ENCODE measurements at regions not wholly inside any gene's neighbourhood (a gene's known extent, or its start where the extent isn't known, plus 50 kb on each side); places are given as distances from the start of the nearest gene placed in this dataset.
"Not testable (repeated sequence)": the region's sequence is repeated elsewhere in the genome, so short reads cannot be mapped to it uniquely, and the experiment has no call there.

GRCh38 chr10:45056806-45057205 is 56.1 kb downstream of the ZNF22 start:
- CTCF ChIA-PET; H3K4me3 ChIP-seq; H3K4me1 ChIP-seq; DNase-seq (ENCODE audit: low read depth in 1 of 2, low spot score in 1 of 2); H3K4me2 ChIP-seq; H3K27ac ChIP-seq; FAIRE-seq; POLR2A ChIA-PET; ATAC-seq; H3K9me3 ChIP-seq: not testable (repeated sequence)
- 50% methylated on average over 1 of the region's 1 CpG for WGBS (ENCODE audit: missing lambda C conversion rate)

GRCh38 chr10:45058580-45058979 is 57.9 kb downstream of the ZNF22 start:
- Histone ChIP-seq H3K4me2 (no peak overlapping the region), H3K9me3 (no peaks in the 10 kb centered on the region; the same call in 2 of the 3 replicates), H3K27ac (no peak overlapping the region), H3K4me1 (no peaks in the 10 kb centered on the region), H3K4me3 (no peak overlapping the region)
- ChIA-PET CTCF (no interaction called here), POLR2A (no interaction called here)
- FAIRE-seq = no peak
- DNase-seq (ENCODE audit: low read depth in 1 of 2, low spot score in 1 of 2) = no peak
- ATAC-seq = no peak
- no peak for TF ChIP-seq PHF8 (IDR thresholded peaks at IDR 0.05; ENCODE audit: borderline replicate concordance, low read depth)
- TF ChIP-seq HDAC2 (IDR thresholded peaks at IDR 0.05) = no peak
- TF ChIP-seq ZSCAN20 (CRISPR knock-in tag; IDR thresholded peaks at IDR 0.05) = no peak
- TF ChIP-seq ELK1 (IDR thresholded peaks at IDR 0.05; ENCODE audit: low read depth, low read length) = no peak
- TF ChIP-seq CBX2 (IDR thresholded peaks at IDR 0.05; ENCODE audit: borderline replicate concordance, low read depth) = no peak
- no peak for TF ChIP-seq KDM5A (IDR thresholded peaks at IDR 0.05)
- no peak for TF ChIP-seq HMGXB4 (CRISPR knock-in tag; IDR thresholded peaks at IDR 0.05; ENCODE audit: borderline replicate concordance)
- no peak for TF ChIP-seq CTCF (IDR thresholded peaks at IDR 0.05)
- 19% methylated on average over 1 of the region's 1 CpG for WGBS (ENCODE audit: missing lambda C conversion rate)

- H3K4me3 ChIP-seq = no peak overlapping the region
- POLR2A ChIA-PET = no interaction called here
- no peak overlapping the region for H3K27ac ChIP-seq
- DNase-seq (ENCODE audit: low read depth in 1 of 2, low spot score in 1 of 2) (no peak), ATAC-seq (no peak), FAIRE-seq (no peak)
- TF ChIP-seq BCL3 (IDR thresholded peaks at IDR 0.05) = no peak
- TF ChIP-seq TFCP2L1 (CRISPR knock-in tag; IDR thresholded peaks at IDR 0.05) = no peak
- no peak for TF ChIP-seq MAFK (IDR thresholded peaks at IDR 0.05; ENCODE audit: partially characterized antibody)
- no peak for TF ChIP-seq NFE2L2 (conservative IDR thresholded peaks at IDR 0.05; ENCODE audit: low read length)
- no peak for TF ChIP-seq ZFP36 (IDR thresholded peaks at IDR 0.05; ENCODE audit: borderline replicate concordance, partially characterized antibody)
- TF ChIP-seq GATA3 (IDR thresholded peaks at IDR 0.05; ENCODE audit: borderline replicate concordance) = no peak
- no peak for TF ChIP-seq USF2 (IDR thresholded peaks at IDR 0.05)
- no peak for TF ChIP-seq REST (IDR thresholded peaks at IDR 0.05)
- TF ChIP-seq ESRRA (IDR thresholded peaks at IDR 0.05; ENCODE audit: borderline replicate concordance, low read length) = no peak
- no peak for TF ChIP-seq HEYL (CRISPR knock-in tag; IDR thresholded peaks at IDR 0.05)
- TF ChIP-seq HES2 (IDR thresholded peaks at IDR 0.05) = no peak
- TF ChIP-seq CHD2 (IDR thresholded peaks at IDR 0.05; ENCODE audit: low read length, partially characterized antibody) = no peak
- TF ChIP-seq HOXA7 (CRISPR knock-in tag; IDR thresholded peaks at IDR 0.05) = no peak
- TF ChIP-seq RNF2 (IDR thresholded peaks at IDR 0.05; ENCODE audit: borderline replicate concordance, low read depth) = no peak
- WGBS (ENCODE audit: missing lambda C conversion rate) = 44% methylated on average over 4 of the region's 4 CpGs
- no peaks in the 10 kb centered on the region for H3K4me1 ChIP-seq
- H3K9me3 ChIP-seq = no peaks in the 10 kb centered on the region; the same call in 2 of the 3 replicates
- no peak overlapping the region for H3K4me2 ChIP-seq
- CTCF ChIA-PET = no interaction called here
Measured at GRCh38 chr10:45058992-45059561, 58.4 kb downstream of the ZNF22 start.

Data from A549 (cell line).